H9 (cell line): ENCODE measurements at regions not wholly inside any gene's neighbourhood (a gene's known extent, or its start where the extent isn't known, plus 50 kb on each side); places are given as distances from the start of the nearest gene placed in this dataset.

Experiments used
- DNase-seq: peaks from one replicate; pipeline ENCODE4 v3.0.0-alpha.2; 2017
- H2AFZ ChIP-seq: one replicate; pipeline ENCODE4 v1.6.1; 2013; ENCODE audit warnings: mild to moderate bottlenecking, low read length, control low read depth, moderate library complexity
- H2AK5ac ChIP-seq: 2 replicates; pipeline ENCODE4 v1.6.1; 2013; ENCODE audit warnings: low read length, control low read depth, mixed read lengths; ENCODE audit not compliant: insufficient read length
- H2BK120ac ChIP-seq: one replicate; pipeline ENCODE4 v1.6.1; 2013; ENCODE audit warnings: low read depth, mild to moderate bottlenecking, low read length, control low read depth, inconsistent platforms; ENCODE audit not compliant: poor library complexity, severe bottlenecking
- H2BK12ac ChIP-seq: 2 replicates; pipeline ENCODE4 v1.6.1; 2013; ENCODE audit warnings: low read length, control low read depth, mixed read lengths, low read depth; ENCODE audit not compliant: insufficient read length
- H2BK15ac ChIP-seq: 2 replicates; pipeline ENCODE4 v1.6.1; 2013; ENCODE audit warnings: low read depth, low read length, control low read depth
- H2BK20ac ChIP-seq: one replicate; pipeline ENCODE4 v1.6.1; 2013; ENCODE audit warnings: low read depth, mild to moderate bottlenecking, low read length, control low read depth, inconsistent platforms; ENCODE audit not compliant: poor library complexity, severe bottlenecking
- H2BK5ac ChIP-seq: 2 replicates; pipeline ENCODE4 v1.6.1; 2013; ENCODE audit warnings: low read length, control low read depth, mixed read lengths; ENCODE audit not compliant: insufficient read length
- H3K14ac ChIP-seq: 2 replicates; pipeline ENCODE4 v1.6.1; 2013; ENCODE audit warnings: low read length, control low read depth; ENCODE audit not compliant: insufficient read depth
- H3K18ac ChIP-seq: 2 replicates; pipeline ENCODE4 v1.6.1; 2013; ENCODE audit warnings: low read depth, mild to moderate bottlenecking, mixed read lengths, low read length, control low read depth; ENCODE audit not compliant: insufficient read length
- H3K23ac ChIP-seq: 2 replicates; pipeline ENCODE4 v1.6.1; 2013; ENCODE audit warnings: low read length, control low read depth, mixed read lengths, low read depth; ENCODE audit not compliant: insufficient read length
- H3K23me2 ChIP-seq: 2 replicates; pipeline ENCODE4 v1.6.1; 2013; ENCODE audit warnings: low read depth, mild to moderate bottlenecking, mixed read lengths, low read length, control low read depth; ENCODE audit not compliant: insufficient read length, poor library complexity, severe bottlenecking
- H3K27ac ChIP-seq: 2 replicates; pipeline ENCODE4 v1.5.1; 2013; ENCODE audit warnings: low read length, control low read depth, mixed read lengths, low read depth; ENCODE audit not compliant: insufficient read length
- H3K27me3 ChIP-seq: 2 replicates; pipeline ENCODE4 v1.6.1; 2013; ENCODE audit warnings: low read length, control low read depth, inconsistent platforms; ENCODE audit not compliant: insufficient read depth
- H3K4ac ChIP-seq: 2 replicates; pipeline ENCODE4 v1.6.1; 2013; ENCODE audit warnings: low read depth, mild to moderate bottlenecking, control low read depth, inconsistent platforms, low read length, moderate library complexity
- H3K4me1 ChIP-seq: 2 replicates; pipeline ENCODE4 v1.6.1; 2013; ENCODE audit warnings: low read length, control low read depth, inconsistent platforms; ENCODE audit not compliant: insufficient read depth
- H3K4me2 ChIP-seq: 2 replicates; pipeline ENCODE4 v1.6.1; 2013; ENCODE audit warnings: low read length, control low read depth, mixed read lengths; ENCODE audit not compliant: insufficient read length, insufficient read depth
- H3K56ac ChIP-seq: 2 replicates; pipeline ENCODE4 v1.6.1; 2013; ENCODE audit warnings: low read depth, mild to moderate bottlenecking, mixed read lengths, low read length, control low read depth; ENCODE audit not compliant: insufficient read length
- H3K79me1 ChIP-seq: 2 replicates; pipeline ENCODE4 v1.6.1; 2013; ENCODE audit warnings: low read depth, mild to moderate bottlenecking, moderate library complexity, low read length, control low read depth, inconsistent platforms; ENCODE audit not compliant: insufficient read depth, poor library complexity, severe bottlenecking
- H3K79me2 ChIP-seq: 2 replicates; pipeline ENCODE4 v1.6.1; 2013; ENCODE audit warnings: low read length, control low read depth, inconsistent platforms; ENCODE audit not compliant: insufficient read depth
- H3K9ac ChIP-seq: 2 replicates; pipeline ENCODE4 v1.6.1; 2013; ENCODE audit warnings: low read length, control low read depth, mixed read lengths; ENCODE audit not compliant: insufficient read length; ENCODE audit errors: extremely low read depth
- H3K9me3 ChIP-seq: one replicate; pipeline ENCODE4 v1.6.1; 2013; ENCODE audit warnings: low read depth, low read length, inconsistent platforms; ENCODE audit not compliant: control insufficient read depth
- H3T11ph ChIP-seq: one replicate; pipeline ENCODE4 v1.6.1; 2013; ENCODE audit warnings: mild to moderate bottlenecking, low read length, control low read depth, inconsistent platforms
- H4K20me1 ChIP-seq: one replicate; pipeline ENCODE4 v1.6.1; 2013; ENCODE audit not compliant: control insufficient read depth, insufficient read length, insufficient read depth
- H4K5ac ChIP-seq: 2 replicates; pipeline ENCODE4 v1.6.1; 2013; ENCODE audit warnings: low read depth, mild to moderate bottlenecking, mixed read lengths, low read length, control low read depth; ENCODE audit not compliant: insufficient read length
- H4K8ac ChIP-seq: replicated peaks from 2 replicates; pipeline ENCODE4 v1.6.1; 2013; ENCODE audit warnings: low read length, control low read depth, mixed read lengths, low read depth; ENCODE audit not compliant: insufficient read length
- H4K91ac ChIP-seq: 2 replicates; pipeline ENCODE4 v1.6.1; 2013; ENCODE audit warnings: low read depth, mild to moderate bottlenecking, moderate library complexity, mixed read lengths, low read length, control low read depth; ENCODE audit not compliant: insufficient read length
- H3K27ac Mint-ChIP-seq, 3 experiments: 2 replicates in 2 of 3; 3 replicates in 1 of 3; pipeline ENCODE4 v1.8.0; 2020 to 2021; ENCODE audit warnings: mixed read lengths in 3 of 3, mild to moderate bottlenecking in 1 of 3, moderate library complexity in 1 of 3
- H3K27me3 Mint-ChIP-seq: 2 replicates; pipeline ENCODE4 v1.8.0; 2021; ENCODE audit warnings: low read depth, mild to moderate bottlenecking, moderate library complexity, mixed read lengths
- H3K36me3 Mint-ChIP-seq, 3 experiments: 2 replicates in 2 of 3; 3 replicates in 1 of 3; pipeline ENCODE4 v1.8.0; 2020 to 2021; ENCODE audit warnings: low read depth in 3 of 3, mixed read lengths in 3 of 3; ENCODE audit not compliant: insufficient read depth in 1 of 3
- H3K4me1 Mint-ChIP-seq, 2 experiments: 2 replicates each; pipeline ENCODE4 v1.8.0; 2020; ENCODE audit warnings: mixed read lengths in 2 of 2
- H3K4me3 Mint-ChIP-seq, 2 experiments: 2 replicates in 1 of 2; 3 replicates in 1 of 2; pipeline ENCODE4 v1.8.0; 2020 to 2021; ENCODE audit warnings: mild to moderate bottlenecking in 2 of 2, mixed read lengths in 2 of 2, moderate library complexity in 1 of 2
- H3K9me3 Mint-ChIP-seq, 2 experiments: 2 replicates in 1 of 2; 3 replicates in 1 of 2; pipeline ENCODE4 v1.8.0; 2020; ENCODE audit warnings: mild to moderate bottlenecking in 2 of 2, mixed read lengths in 2 of 2, moderate library complexity in 1 of 2
- WGBS: extraction: QIAGEN DNeasy Blood & Tissue Kit; methylation state at CpG from one replicate; pipeline ENCODE4 v1.1.7; 2013; ENCODE audit warnings: missing lambda C conversion rate, low lambda C conversion rate, mixed read lengths; ENCODE audit not compliant: insufficient read length; ENCODE audit errors: extremely low coverage; 5-methylcytosine and 5-hydroxymethylcytosine counted together
- TF ChIP-seq, protein P1 (sequence below): fragments of 200-600 bp; sonication (generic); conservative IDR thresholded peaks from 3 replicates; pipeline ENCODE4 v1.8.0; 2021; ENCODE audit warnings: antibody characterized with exemption, mild to moderate bottlenecking

DNA sequence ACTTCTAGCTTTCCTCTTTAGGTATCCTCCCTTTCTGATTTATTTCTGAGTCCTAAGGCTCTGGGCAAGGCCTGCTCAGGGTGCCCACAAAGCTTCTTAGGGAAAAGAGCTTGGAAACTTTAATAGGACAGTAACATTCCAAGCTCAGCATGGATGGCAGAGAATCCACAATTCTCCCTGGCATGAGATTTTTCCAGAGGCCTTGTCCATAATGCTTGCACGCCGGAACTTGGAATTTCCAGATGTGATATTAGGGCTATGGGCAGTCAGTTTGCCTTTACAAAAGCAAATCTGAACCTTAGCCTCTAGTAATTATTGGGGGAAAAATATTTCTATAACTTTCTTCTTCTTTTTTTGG is 139.0 kb upstream of the RBMS3 start:
- Histone ChIP-seq H3T11ph (no peak overlapping the region), H2BK12ac (no peak overlapping the region), H3K4me2 (no peak overlapping the region), H2AFZ (no peak overlapping the region), H3K4me1 (no peaks in the 10 kb centered on the region), H3K9ac (no peak overlapping the region), H3K18ac (no peak overlapping the region), H2BK20ac (no peak overlapping the region), H3K23me2 (no peaks in the 10 kb centered on the region), H3K23ac (no peak overlapping the region), H4K8ac (no peak overlapping the region), H2BK5ac (no peak overlapping the region), H4K5ac (no peak overlapping the region), H3K56ac (no peak overlapping the region), H2AK5ac (no peak overlapping the region), H3K14ac (no peak overlapping the region), H3K4ac (no peak overlapping the region), H2BK15ac (no peak overlapping the region), H4K91ac (no peak overlapping the region), H4K20me1 (no peaks in the 10 kb centered on the region), H2BK120ac (no peak overlapping the region), H3K27ac (no peak overlapping the region), H3K79me1 (no peaks in the 10 kb centered on the region), H3K27me3 (no peaks in the 10 kb centered on the region), H3K9me3 (no peaks in the 10 kb centered on the region), H3K79me2 (no peaks in the 10 kb centered on the region)
- H3K27ac Mint-ChIP-seq = no peak overlapping the region
- H3K36me3 Mint-ChIP-seq = no peaks in the 10 kb centered on the region
- peaks cover 1% of the 10 kb centered on the region; the same call in 1 of the 2 replicates for H3K27me3 Mint-ChIP-seq
- no CpG with 5 or more reads among the region's 2 CpGs for WGBS
- TF ChIP-seq, protein P1, sequence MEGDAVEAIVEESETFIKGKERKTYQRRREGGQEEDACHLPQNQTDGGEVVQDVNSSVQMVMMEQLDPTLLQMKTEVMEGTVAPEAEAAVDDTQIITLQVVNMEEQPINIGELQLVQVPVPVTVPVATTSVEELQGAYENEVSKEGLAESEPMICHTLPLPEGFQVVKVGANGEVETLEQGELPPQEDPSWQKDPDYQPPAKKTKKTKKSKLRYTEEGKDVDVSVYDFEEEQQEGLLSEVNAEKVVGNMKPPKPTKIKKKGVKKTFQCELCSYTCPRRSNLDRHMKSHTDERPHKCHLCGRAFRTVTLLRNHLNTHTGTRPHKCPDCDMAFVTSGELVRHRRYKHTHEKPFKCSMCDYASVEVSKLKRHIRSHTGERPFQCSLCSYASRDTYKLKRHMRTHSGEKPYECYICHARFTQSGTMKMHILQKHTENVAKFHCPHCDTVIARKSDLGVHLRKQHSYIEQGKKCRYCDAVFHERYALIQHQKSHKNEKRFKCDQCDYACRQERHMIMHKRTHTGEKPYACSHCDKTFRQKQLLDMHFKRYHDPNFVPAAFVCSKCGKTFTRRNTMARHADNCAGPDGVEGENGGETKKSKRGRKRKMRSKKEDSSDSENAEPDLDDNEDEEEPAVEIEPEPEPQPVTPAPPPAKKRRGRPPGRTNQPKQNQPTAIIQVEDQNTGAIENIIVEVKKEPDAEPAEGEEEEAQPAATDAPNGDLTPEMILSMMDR = no peak
- no peak overlapping the region for H3K4me3 Mint-ChIP-seq
- peaks cover 9 to 16% of the 10 kb centered on the region in 2 experiments for H3K4me1 Mint-ChIP-seq
- H3K9me3 Mint-ChIP-seq = no peaks in the 10 kb centered on the region
- DNase-seq = no peak
